Right lung (tissue), 2 donors: ENCODE measurements at regions not wholly inside any gene's neighbourhood (a gene's known extent, or its start where the extent isn't known, plus 50 kb on each side); places are given as distances from the start of the nearest gene placed in this dataset.
"Not testable (repeated sequence)": the region's sequence is repeated elsewhere in the genome, so short reads cannot be mapped to it uniquely, and the experiment has no call there.

Experiments
- DNase-seq, 2 donors: peaks; one replicate each; pipeline ENCODE4 v3.0.0-alpha.2; 2013

DNA sequence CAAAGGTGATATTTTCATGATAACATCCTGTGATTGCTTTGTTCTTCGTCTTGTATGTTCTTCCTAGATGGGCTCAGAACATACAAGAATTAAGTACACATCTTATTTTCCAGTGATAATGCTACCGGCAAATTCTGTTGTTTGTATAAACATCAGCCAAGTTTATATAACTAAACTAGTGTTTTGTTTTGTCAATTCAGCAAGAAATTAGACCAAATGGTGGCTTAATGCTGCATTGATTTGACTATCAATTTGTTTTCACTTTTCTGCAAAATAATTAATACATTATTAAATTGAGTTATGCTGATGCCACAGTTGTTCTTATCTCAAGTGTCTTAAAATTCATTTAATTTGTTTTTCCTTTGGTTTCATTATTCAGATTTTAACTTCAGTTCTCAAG lies 177.7 kb downstream of the OR4F29 start:
- not testable (repeated sequence) for DNase-seq

DNA sequence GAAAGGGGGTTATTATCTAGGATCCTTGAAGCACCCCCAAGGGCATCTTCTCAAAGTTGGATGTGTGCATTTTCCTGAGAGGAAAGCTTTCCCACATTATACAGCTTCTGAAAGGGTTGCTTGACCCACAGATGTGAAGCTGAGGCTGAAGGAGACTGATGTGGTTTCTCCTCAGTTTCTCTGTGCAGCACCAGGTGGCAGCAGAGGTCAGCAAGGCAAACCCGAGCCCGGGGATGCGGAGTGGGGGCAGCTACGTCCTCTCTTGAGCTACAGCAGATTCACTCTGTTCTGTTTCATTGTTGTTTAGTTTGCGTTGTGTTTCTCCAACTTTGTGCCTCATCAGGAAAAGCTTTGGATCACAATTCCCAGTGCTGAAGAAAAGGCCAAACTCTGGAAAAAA lies 183.7 kb downstream of the OR4F29 start:
- peak in 1 of 2 donors; percentile 17 for DNase-seq
